ENCODE measurements at regions not wholly inside any gene's neighbourhood (a gene's known extent, or its start where the extent isn't known, plus 50 kb on each side); places are given as distances from the start of the nearest gene placed in this dataset.
A peak's percentile ranks its signal among the peaks of the same experiment; 100 is the strongest.

- TF ChIP-seq SIN3A (conservative IDR thresholded peaks at IDR 0.05 in 1 of 2, IDR thresholded peaks at IDR 0.05 in 1 of 2; ENCODE audit: low read depth in 1 of 2, low read length in 2 of 2) (no peak), ASH2L (IDR thresholded peaks at IDR 0.05; ENCODE audit: low read length) (peak; percentile 55), CTBP2 (IDR thresholded peaks at IDR 0.05; ENCODE audit: borderline replicate concordance, insufficient read depth, insufficient read length, low read length) (no peak), ZNF274 (IDR thresholded peaks at IDR 0.05; ENCODE audit: borderline replicate concordance, extremely low read depth, low read length) (no peak), RNF2 (IDR thresholded peaks at IDR 0.05; ENCODE audit: borderline replicate concordance, low read depth, low read length, missing control alignments, poor library complexity, severe bottlenecking) (no peak), MAX (IDR thresholded peaks at IDR 0.05) (no peak), SUZ12 (IDR thresholded peaks at IDR 0.05; ENCODE audit: low read length) (no peak), SAP30 (IDR thresholded peaks at IDR 0.05; ENCODE audit: insufficient read depth, insufficient replicate concordance, low read length) (no peak), KDM5A (IDR thresholded peaks at IDR 0.05; ENCODE audit: low read length) (no peak), RXRA (IDR thresholded peaks at IDR 0.05; ENCODE audit: insufficient read depth, low read depth, low read length) (no peak), GTF2F1 (IDR thresholded peaks at IDR 0.05; ENCODE audit: borderline replicate concordance, low read depth, low read length) (no peak), SP2 (IDR thresholded peaks at IDR 0.05; ENCODE audit: low read length) (no peak), CHD1 (IDR thresholded peaks at IDR 0.05; ENCODE audit: low read depth, low read length) (no peak), BCL11A (IDR thresholded peaks at IDR 0.05; ENCODE audit: low read depth in 2 of 2, low read length in 2 of 2) (no peak), USF2 (IDR thresholded peaks at IDR 0.05; ENCODE audit: low read length) (no peak), TEAD4 (IDR thresholded peaks at IDR 0.05; ENCODE audit: low read depth, low read length) (peak; percentile 87), SRF (IDR thresholded peaks at IDR 0.05; ENCODE audit: low read depth, low read length) (no peak), YY1 (IDR thresholded peaks at IDR 0.05; ENCODE audit: low read depth, low read length) (no peak), SIRT6 (IDR thresholded peaks at IDR 0.05; ENCODE audit: low read length) (no peak), KDM1A (IDR thresholded peaks at IDR 0.05; ENCODE audit: borderline replicate concordance, low read length) (no peak), SP1 (IDR thresholded peaks at IDR 0.05; ENCODE audit: low read depth, low read length) (no peak), CEBPB (IDR thresholded peaks at IDR 0.05; ENCODE audit: low read depth, low read length) (no peak), POU5F1 (IDR thresholded peaks at IDR 0.05; ENCODE audit: low read depth, low read length) (peak; percentile 76; the same call in 1 of the 2 replicates), POLR2AphosphoS5 (IDR thresholded peaks at IDR 0.05; ENCODE audit: low read depth, low read length) (no peak), MAFK (IDR thresholded peaks at IDR 0.05; ENCODE audit: low read depth, low read length) (no peak)
Observed at GRCh38 chrX:95764972-95765451, 919.6 kb upstream of the DIAPH2 start (continued).

Measured in H1 (cell line).